GM18861 (cell line): ENCODE measurements at regions not wholly inside any gene's neighbourhood (a gene's known extent, or its start where the extent isn't known, plus 50 kb on each side); places are given as distances from the start of the nearest gene placed in this dataset.

ENCODE experiments used
- ATAC-seq: cut with Tn5 transposase; IDR thresholded peaks from one replicate; pipeline ENCODE4 v1.9.1; 2021; ENCODE audit not compliant: unreplicated experiment

DNA sequence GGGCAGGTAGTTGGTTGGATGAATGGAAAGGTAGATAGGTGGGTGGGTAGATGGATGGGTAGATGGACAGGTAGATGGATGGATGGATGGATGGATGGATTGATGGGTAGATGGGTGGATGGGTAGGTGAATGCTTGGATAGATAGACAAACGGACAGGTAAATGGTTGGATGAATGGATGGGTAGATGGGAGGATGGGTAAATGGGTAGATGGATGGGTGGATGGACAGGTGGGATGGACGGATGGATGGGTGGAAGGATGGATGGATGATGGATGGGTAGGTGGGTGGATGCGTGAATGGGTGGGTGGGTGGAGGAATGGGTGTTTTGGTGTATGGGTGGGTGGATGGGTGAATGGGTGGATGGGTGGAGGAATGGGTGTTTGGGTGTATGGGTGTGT, 50.1 kb upstream of the ASAP2 start:
- ATAC-seq, result no peak

DNA sequence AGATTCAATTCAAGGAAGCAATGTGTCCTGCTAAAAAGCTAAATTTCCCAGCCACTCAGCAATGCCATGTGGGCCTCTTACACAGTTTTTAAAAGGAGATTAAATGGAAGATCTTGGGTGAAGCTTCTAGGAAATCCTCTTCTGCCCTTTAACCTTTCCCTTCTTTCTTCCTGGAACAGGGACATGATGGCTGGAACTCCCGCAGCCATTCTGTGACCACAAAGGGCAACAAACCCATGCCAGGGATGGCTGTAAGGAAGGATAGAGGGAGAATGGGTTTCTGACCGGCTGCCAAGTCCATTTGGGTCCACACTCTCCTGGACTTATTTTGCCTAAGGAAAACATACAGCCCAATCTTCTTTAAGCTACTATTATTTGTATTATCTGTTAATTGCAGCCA, 52.6 kb upstream of the ASAP2 start:
- ATAC-seq, result no peak

DNA sequence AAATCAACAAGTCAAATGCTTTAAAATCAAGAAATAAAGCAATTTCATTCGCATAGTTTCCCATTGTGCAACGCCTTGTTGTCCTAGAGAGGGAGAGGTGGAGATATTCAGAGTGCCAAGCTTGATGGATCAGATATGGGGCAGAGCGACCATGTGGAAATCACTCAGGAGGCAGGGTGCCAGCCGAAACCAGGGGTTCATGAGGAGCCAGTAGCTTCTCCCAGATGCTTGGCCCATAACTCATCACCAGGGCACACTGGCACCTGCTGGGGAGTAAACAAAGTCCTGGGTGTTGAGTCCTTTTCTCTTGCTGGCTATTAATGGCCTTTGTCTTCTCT, 53.0 kb upstream of the ASAP2 start:
- no peak for ATAC-seq

DNA sequence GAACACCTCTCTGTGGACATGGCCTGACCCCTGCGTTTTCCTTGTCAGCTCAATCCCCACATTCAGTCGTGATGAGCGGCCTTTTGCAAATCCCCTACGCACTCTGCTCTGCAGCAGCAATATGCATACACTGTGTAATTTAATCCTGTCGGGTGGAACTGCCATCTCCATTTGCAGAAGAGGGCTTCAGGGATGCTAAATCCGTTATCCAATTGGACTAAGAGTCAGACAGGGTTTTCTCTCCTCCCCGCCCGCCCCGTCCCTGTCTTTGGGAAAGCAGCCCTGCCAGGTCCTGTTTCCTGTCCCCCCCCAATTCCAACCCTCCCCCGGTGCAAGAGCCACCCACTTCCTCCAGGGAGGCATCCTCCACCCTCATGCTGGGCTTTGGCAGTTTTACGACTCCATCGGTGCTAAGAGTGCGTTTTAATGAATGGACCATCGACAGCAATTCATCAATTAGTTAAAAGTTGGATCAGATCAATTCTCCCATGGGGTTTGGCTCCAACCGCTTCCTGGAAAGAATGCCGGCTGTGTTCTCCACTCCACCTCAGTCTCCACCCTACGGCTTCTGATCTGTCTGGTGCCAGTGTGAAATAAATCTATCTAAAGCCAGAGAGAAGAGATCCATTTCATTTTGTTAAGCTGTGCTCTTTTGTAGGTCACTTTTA, 53.5 kb upstream of the ASAP2 start:
- no peak for ATAC-seq

DNA sequence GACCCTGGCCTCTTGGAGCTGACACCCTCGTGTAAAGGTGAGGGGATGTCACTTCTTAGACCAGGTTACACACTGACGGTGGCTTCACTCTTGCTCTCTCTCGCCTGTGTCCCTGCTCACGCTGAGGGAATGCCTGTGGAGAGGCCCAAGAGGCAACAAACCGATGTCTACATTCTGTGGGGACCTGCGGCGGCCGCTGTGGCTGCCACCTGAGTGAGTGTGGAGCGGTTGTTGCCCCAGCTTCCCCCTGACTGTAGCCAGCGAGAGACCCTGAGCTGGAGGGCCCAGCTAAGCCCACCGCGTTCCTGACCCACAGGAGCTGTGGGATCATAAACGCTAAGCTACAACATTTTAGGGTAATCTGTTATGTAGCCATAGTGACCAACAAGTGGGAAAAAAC, 55.7 kb upstream of the ASAP2 start:
- no peak for ATAC-seq

DNA sequence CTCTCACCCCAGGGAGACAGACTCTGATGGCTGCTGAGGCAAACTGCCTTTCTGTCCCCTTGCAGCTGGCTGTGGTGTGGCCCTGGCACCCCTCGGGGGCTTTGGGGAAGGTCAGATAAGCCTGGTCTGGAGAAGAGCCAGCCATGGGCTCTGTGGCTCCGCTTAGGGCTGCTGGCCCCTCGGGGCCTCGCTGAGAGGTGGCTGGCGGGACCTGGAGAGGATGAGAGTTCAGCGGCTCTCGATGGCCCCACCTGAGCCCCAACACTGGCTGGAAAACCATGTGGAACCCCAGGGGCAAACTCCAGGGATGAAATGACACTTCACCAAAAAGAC, 56.1 kb upstream of the ASAP2 start:
- ATAC-seq, result no peak

DNA sequence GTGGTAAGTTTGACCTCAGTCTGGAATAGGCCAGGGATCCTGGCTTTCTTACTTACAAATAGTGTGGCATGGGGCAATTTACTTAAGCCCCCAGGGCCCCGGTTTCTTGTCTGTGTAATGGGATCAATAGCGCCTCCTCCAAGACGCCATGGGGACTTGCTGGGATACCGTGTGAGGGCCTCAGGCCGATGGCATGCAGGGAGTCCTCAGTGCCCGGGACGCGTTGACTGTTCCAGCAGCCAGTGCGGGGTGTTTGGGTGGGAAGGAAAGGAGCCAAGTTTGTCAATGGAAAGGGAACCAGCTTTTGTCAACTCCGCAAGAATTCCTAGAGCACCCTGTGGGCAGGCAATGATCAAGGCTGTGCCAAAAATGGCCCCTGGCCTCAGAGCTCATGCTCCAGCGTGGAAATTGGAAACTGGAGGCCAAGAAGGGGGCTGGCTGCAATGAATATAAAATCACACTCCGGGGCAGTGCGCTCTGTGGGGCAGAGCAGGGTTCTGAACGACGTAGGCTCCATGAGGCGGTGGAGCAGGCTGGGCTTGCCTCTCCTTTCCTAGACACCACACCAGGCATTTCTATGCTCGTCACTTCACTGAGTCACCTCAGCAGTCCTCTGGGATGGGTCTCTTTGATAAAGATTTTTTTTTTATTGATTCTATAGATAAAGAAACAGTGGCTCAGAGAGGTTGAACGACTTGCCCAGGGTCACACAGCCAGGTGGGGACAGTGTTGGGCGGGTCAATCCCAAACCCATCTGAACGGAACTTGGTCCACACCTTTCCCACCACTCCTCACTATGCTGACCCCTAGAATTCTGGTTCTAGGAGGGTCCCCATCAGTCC, 56.7 kb upstream of the ASAP2 start:
- no peak for ATAC-seq

DNA sequence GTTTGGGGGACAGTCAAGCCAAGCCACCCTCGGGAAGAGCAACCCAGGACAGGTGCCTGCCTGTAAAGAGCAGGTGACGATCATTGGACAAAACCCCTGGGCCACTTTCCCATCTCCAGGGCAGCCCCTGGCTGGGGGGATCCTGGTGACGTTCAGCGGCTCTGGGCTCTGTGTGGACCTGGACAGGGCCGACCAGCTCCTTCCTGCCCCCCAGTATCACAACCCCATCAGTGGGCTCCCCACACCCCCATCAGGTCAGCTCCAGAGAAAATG, 57.3 kb upstream of the ASAP2 start:
- no peak for ATAC-seq

DNA sequence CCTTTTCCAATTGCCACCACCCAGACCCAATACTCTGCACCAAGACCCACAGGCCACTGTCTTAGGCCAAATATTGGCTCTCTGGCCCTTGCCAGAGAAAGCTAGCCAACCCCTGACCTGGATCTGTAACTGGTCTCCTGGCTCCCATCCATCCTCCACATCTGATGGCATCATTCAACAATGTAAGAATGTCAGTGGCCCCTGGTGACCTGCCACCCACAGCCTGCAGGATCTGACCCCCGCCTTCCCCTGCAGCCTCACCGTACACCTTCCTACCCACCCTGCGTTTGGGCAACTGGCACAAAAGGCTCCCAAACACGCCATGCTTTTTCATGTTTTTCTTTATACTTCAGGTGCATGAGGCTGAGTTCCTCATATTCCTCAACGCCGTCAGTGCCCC, 60.0 kb upstream of the ASAP2 start:
- ATAC-seq, result no peak

DNA sequence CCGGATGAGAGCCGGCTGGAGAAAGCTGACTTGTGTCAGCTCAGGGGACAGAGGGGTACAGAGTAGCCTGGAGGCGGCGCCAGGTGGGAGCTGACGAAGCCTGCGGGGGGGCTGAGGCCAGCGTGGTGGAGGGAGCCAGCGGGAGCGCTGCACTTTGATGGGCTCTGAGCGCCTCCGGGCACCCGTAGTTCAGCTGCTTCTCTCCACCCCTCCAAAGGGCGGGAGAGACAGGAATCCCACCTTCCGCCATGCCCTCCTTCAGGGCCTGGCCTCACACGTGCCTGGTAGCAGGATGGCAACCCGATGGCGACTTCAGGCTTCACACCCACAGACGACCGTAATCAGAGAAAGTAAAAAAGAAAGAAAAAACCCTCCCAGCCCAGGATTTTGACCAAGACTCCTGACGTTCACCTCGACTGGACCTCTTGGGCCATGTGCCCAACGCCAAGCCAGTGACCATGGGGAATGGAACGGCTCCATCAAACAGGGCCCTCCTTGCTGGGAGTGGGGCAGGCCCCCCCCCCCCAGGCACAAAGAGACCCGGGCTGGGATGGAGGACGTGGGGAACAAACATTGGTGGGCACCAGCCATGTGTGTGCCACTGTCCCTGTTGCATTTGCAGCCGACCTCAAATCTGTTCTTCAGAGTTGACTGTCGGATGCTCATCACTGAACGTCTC, 60.7 kb upstream of the ASAP2 start:
- ATAC-seq, result no peak

DNA sequence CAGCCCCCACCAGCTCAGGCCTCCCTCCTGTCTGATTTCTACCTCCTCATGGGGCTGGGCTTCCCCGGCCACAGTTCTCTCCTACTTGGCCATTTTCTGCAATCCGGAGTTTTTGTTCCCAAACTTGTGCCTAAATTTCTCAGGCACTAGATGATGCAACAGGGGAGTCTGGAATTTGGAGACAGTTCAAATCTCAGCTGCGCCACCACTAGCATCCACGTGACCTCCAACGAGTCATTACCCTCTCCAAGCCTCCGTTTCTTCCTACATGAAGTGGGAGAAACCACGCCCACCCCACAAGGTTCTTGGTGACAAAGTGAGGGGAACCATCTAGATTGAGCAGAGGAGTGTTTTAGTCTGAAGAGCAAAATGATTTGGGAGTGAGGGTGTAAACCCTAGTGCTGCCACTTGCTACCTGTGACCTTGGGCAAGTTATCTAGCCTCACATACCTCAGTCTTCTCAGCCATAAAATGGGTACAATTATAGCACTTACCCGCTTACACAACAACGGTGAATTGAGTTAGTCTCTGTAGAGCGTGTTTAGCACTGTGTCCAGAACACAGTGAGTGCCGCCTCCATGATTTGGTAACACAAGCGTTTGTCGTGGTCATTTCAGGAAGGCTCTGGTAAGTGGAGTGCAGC, 61.4 kb upstream of the ASAP2 start:
- ATAC-seq, result no peak

DNA sequence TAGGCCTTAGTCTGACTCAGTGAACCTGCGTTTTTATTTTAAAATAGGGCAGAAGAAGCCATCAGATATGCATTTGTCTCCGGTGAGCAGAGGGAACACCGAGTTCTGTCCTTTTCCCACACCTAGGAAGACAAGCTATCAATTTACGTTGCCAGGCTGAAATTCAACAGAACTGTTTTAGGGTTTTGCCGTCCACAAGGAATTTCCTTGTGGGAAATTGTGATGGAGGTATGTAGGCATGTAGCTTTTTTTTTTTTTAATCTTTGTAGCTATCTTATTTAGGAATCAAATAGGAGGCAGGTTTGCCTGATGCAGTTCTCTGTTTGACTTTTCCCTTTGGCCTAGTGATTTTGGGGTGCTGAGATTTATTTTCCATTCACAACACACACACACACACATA, 62.0 kb upstream of the ASAP2 start:
- ATAC-seq, result no peak

DNA sequence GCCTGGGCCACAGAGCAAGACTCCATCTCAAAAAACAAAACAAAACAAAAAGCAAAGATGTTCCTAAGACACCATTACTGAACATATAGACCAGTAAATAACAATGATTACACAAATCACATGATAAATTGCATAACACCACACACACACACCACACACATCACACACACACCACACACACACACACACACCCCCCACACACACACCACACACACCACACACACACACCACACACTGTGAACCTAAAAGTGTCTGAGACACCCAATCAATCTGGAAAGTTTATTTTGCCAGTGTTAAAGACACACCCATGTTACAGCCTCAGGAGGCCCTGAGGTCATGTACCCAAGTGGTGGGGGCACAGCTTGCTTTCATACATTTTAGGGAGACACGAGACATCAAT, 62.6 kb upstream of the ASAP2 start:
- no peak for ATAC-seq

DNA sequence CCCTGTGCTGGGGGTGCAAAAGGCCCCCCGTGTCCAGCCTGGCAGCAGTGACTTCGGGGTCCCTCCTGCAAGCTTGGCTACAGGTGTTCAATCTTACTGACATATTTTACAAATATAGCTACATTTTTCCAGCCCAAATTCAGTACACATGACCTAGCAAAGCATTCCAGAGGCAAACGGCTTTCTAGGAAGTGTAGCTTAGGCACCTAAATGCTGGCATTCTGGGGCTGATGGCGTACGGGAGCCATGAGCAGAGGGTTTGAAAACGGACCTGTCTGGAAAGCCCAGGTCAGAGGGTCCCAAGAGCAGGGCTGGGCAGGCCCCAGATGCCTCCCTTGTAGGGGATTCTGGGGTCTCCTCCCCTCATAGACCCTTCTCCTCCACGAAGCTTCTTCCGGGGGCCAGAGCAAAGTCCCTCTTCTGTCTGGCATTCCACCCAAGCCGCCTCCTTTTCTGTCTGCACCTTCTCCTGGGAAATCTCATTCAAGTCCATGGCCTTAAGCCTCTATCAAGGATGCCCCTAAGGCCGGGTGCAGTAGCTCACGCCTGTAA, 63.3 kb upstream of the ASAP2 start:
- no peak for ATAC-seq

DNA sequence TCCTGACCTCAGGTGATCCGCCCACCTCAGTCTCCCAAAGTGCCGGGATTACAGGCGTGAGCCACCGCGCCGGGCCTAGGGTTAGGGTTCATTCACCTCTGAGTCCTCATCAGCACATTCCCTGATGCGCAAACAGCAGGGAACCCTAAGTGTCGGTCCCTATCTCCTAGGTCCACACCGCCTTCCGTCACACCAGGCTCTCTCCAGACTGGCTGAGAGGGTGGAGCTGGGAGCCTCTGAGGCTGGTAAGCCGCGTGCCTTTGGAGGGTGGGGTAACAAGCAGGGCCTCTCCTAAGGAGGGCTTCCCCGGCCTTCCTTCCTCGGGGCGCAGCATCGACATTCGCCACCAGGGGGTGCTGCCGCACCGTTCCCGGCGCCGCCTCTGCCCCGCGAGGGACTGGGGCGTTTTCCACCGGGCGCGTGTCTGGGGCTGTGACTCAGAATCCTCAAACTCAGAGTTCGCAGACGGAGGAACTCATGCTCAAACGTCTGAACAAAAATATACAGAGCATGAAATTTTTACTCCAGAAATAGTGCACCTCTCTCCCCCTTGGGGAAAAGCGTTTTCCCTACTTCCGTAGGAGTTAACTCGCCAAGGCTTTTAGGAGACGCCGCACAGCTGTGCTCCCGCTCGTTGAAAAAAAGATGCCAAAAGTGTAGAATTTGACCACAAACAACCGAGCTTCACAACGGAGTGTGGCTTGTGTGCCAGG, 63.9 kb upstream of the ASAP2 start:
- ATAC-seq, result peak; percentile 85

DNA sequence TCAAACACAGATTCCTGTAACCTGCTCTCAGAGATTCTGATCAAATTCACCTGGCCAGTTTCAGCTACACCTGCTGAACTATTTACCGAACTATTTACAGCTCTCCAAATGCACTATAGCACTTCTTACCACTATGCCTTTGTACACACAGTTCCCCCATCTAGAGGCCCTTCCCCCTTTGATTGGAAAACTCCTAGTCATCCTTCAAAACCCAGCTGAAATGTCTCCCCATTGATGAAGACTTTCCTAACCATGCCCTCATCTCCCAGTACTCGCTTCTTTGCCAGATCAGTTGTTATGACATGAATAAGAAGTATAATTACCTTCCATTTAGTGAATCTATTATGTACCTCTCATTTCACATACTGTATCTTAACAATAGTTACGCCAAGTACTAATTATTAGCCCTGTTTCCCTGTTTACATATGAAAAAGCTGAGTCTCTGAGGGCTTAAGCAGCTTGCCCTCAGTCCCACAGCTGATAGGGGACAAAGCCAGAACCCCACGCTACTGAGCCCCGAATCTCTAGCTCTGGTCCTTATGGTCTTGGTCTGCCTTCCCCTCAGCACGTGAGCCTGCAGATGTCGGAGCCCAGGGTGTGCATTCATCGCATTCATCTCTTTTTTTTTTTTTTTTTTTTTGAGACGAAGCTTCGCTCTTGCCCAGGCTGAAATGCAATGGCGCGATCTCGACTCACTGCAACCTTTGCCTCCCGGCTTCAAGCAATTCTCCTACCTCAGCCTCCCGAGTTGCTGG, 64.7 kb upstream of the ASAP2 start:
- no peak for ATAC-seq

DNA sequence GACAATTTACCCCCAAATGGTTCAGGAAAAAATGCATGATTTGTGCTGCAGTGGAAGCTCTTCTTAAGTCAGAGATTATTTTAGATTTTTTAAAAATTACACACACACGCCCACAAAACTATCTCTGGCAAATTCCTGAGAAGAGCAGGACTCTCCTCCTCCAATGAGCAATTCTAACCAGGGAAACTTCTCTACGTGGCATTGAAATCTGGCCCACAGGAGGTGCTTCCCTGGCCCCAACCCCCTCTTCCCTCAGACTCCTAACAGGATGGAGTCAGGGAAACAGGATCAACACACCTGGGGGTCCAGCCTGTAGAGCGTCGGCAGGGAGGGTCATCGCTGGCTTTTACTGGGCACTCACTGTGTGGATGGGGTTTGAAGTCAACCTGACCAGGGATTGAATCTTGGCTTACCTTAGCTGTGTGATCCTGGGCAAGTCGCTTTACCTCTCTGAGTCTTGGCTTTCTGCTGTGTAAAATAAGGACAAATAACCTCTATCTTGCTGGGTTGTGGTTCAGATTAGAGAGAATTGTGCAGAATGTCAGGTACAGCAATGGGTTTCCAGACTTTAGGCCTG, 65.4 kb upstream of the ASAP2 start:
- ATAC-seq, result no peak

DNA sequence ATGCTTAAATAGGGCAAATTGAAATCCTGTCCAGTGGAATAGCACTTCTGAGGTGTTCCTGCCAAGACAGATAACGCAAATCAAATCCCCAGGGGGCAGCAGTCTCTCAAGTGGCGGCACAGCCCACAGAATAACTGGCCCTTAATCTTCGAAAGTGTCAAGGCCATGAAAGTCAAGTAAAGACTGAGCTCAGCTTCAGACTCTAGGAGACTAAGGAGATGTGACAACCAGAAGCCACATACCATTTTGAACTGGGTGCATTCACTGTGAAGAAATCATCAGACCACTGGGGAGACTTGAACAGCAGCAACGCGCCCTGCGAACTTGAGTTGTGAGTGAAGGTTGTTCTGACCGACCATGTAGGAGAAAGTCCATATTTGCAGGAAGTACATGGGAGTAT, 66.0 kb upstream of the ASAP2 start:
- no peak for ATAC-seq

DNA sequence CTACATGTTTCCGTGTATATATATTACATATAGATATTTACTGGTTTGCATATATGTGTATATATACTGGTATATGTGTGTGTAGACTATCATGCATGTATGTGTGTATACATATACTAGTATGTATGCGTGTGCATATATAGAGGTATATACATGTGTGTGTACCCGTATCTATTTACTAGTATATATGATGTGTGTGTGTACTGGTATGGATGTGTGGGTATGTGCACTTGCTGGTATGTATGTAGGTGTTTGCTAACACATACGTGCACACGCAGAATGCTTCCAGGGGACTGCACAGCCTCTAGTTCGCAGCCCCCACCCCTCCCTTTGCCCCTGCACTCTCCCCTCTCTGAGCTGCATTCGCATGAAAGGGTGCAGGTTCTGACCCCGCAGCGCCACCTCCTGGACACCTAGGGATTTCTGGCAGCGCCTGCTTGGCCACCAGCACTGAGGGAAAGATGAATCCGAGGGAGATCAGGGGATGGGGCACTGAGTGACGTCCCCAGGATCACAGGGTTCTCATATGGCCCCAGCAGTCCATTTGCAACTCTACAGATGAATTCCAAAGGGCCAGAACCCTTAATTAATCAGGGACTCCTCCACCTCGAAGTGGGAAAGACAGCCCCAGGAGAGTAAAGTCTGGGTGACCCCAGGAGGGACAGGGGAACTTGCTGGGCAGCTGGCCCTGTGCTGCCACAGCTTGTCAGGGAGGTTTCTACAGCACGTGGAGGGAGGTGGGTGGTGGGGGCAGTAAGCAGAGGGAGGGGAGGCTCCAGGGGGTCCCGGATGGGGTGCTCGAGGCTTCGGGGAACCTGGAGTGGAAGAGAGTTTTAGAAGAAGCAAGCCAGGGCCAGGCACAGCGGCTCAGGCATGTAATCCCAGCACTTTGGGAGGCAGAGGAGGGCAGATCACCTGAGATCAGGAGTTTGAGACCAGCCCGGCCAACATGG, 66.8 kb upstream of the ASAP2 start:
- ATAC-seq, result no peak
